ENCODE measurements at regions not wholly inside any gene's neighbourhood (a gene's known extent, or its start where the extent isn't known, plus 50 kb on each side); places are given as distances from the start of the nearest gene placed in this dataset.

GRCh38 chr16:7185165-7185564 lies 147.5 kb upstream of the RBFOX1 start:
- no peak for DNase-seq (ENCODE audit: low read depth in 3 of 3)

GRCh38 chr16:7183768-7184167 lies 148.9 kb upstream of the RBFOX1 start:
- DNase-seq (ENCODE audit: low read depth in 3 of 3) = no peak

- no peak for DNase-seq (ENCODE audit: low read depth in 3 of 3)
Measured at GRCh38 chr16:7182510-7183109, 150.0 kb upstream of the RBFOX1 start.

GRCh38 chr16:7177875-7178274 lies 154.8 kb upstream of the RBFOX1 start:
- DNase-seq (ENCODE audit: low read depth in 3 of 3) = no peak

- DNase-seq (ENCODE audit: low read depth in 3 of 3) = no peak
Measured at GRCh38 chr16:7171151-7171550, 161.5 kb upstream of the RBFOX1 start.

- no peak for DNase-seq (ENCODE audit: low read depth in 3 of 3)
Measured at GRCh38 chr16:7167626-7168025, 165.0 kb upstream of the RBFOX1 start.

- no peak for DNase-seq (ENCODE audit: low read depth in 3 of 3)
Measured at GRCh38 chr16:7161891-7162290, 170.8 kb upstream of the RBFOX1 start.

- no peak for DNase-seq (ENCODE audit: low read depth in 3 of 3)
Measured at GRCh38 chr16:7160093-7160492, 172.6 kb upstream of the RBFOX1 start.

- DNase-seq (ENCODE audit: low read depth in 3 of 3) = no peak
Measured at GRCh38 chr16:7158481-7158880, 174.2 kb upstream of the RBFOX1 start.

- DNase-seq (ENCODE audit: low read depth in 3 of 3) = no peak
Measured at GRCh38 chr16:7150230-7150629, 182.4 kb upstream of the RBFOX1 start.

GRCh38 chr16:7148606-7149005 lies 184.0 kb upstream of the RBFOX1 start:
- no peak for DNase-seq (ENCODE audit: low read depth in 3 of 3)

GRCh38 chr16:7140899-7141298 lies 191.7 kb upstream of the RBFOX1 start:
- no peak for DNase-seq (ENCODE audit: low read depth in 3 of 3)

- DNase-seq (ENCODE audit: low read depth in 3 of 3) = no peak
Measured at GRCh38 chr16:7137560-7138330, 194.9 kb upstream of the RBFOX1 start.

- no peak for DNase-seq (ENCODE audit: low read depth in 3 of 3)
Measured at GRCh38 chr16:7132465-7132864, 200.2 kb upstream of the RBFOX1 start.

GRCh38 chr16:7124701-7125100 lies 207.9 kb upstream of the RBFOX1 start:
- no peak for DNase-seq (ENCODE audit: low read depth in 3 of 3)

- DNase-seq (ENCODE audit: low read depth in 3 of 3) = no peak
Measured at GRCh38 chr16:7124242-7124641, 208.4 kb upstream of the RBFOX1 start.

- no peak for DNase-seq (ENCODE audit: low read depth in 3 of 3)
Measured at GRCh38 chr16:7116734-7117133, 215.9 kb upstream of the RBFOX1 start.

GRCh38 chr16:7115898-7116297 lies 216.7 kb upstream of the RBFOX1 start:
- no peak for DNase-seq (ENCODE audit: low read depth in 3 of 3)

- DNase-seq (ENCODE audit: low read depth in 3 of 3) = no peak
Measured at GRCh38 chr16:7113949-7114348, 218.7 kb upstream of the RBFOX1 start.

GRCh38 chr16:7113395-7113794 lies 219.2 kb upstream of the RBFOX1 start:
- DNase-seq (ENCODE audit: low read depth in 3 of 3) = no peak

- DNase-seq (ENCODE audit: low read depth in 3 of 3) = no peak
Measured at GRCh38 chr16:7111265-7111664, 221.4 kb upstream of the RBFOX1 start.

- no peak for DNase-seq (ENCODE audit: low read depth in 3 of 3)
Measured at GRCh38 chr16:7107436-7107835, 225.2 kb upstream of the RBFOX1 start.

GRCh38 chr16:7103056-7103455 lies 229.6 kb upstream of the RBFOX1 start:
- no peak for DNase-seq (ENCODE audit: low read depth in 3 of 3)

- no peak for DNase-seq (ENCODE audit: low read depth in 3 of 3)
Measured at GRCh38 chr16:7101054-7101453, 231.6 kb upstream of the RBFOX1 start.
